DND-41 (cell line): ENCODE measurements at regions not wholly inside any gene's neighbourhood (a gene's known extent, or its start where the extent isn't known, plus 50 kb on each side); places are given as distances from the start of the nearest gene placed in this dataset.

Experiments used
- CTCF ChIP-seq: IDR thresholded peaks from 2 replicates; pipeline ENCODE4 v1.5.1; 2012; ENCODE audit warnings: borderline replicate concordance, low read length, moderate library complexity, mild to moderate bottlenecking; ENCODE audit not compliant: poor library complexity, severe bottlenecking; ENCODE audit errors: extremely low read depth
- EZH2 ChIP-seq: IDR thresholded peaks from 3 replicates; pipeline ENCODE4 v1.6.1; 2012; ENCODE audit warnings: borderline replicate concordance, low read depth, mild to moderate bottlenecking, moderate library complexity, low read length, inconsistent platforms; ENCODE audit not compliant: severe bottlenecking

DNA sequence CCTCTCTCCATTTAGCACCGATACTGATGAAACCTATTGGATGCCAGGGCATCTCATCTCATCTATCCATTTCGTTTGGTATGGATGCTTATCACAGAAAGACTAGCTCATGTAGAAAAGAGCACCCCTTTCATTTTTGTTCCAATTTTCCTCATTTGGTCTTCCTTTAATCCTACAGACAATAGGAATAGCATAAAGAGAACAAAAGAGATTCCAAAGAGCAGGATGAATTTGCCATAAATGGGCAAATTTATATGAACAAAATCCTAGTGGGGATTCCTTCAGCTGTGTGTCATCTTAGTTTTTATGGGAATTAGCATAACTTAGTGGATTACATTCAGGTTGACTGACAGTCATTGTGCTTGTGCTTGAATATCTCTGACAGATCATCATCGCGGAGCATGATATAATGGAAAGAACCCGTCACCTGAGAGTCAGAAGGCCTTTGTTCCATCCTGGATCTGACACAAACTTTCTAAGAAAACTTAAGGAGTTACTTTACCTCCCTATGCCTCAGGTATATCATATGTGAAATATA is 777.5 kb upstream of the ADGRL2 start:
- TF ChIP-seq CTCF (no peak), EZH2 (no peak)
